NOMO-1 treated with DMSO at 0.1 percent for 48 hours (cell line): ENCODE measurements at regions not wholly inside any gene's neighbourhood (a gene's known extent, or its start where the extent isn't known, plus 50 kb on each side); places are given as distances from the start of the nearest gene placed in this dataset.
A peak's percentile ranks its signal among the peaks of the same experiment; 100 is the strongest.
"Not testable (repeated sequence)": the region's sequence is repeated elsewhere in the genome, so short reads cannot be mapped to it uniquely, and the experiment has no call there.

Experiments used
- DNase-seq: peaks from one replicate; lab custom pipeline; 2025; ENCODE audit not compliant: unreplicated experiment; lab: John Stamatoyannopoulos, UW

- not testable (repeated sequence) for DNase-seq
These were observed 271.9 kb downstream of the LRATD1 start for GRCh38 chr2:14904378-14904777.

- no peak for DNase-seq
These were observed 273.1 kb downstream of the LRATD1 start for GRCh38 chr2:14905571-14905970.

- peak; percentile 39 for DNase-seq
These were observed 274.6 kb downstream of the LRATD1 start for GRCh38 chr2:14907014-14907612.

GRCh38 chr2:14909795-14910194, 277.3 kb downstream of the LRATD1 start:
- DNase-seq = no peak

- no peak for DNase-seq
These were observed 278.1 kb downstream of the LRATD1 start for GRCh38 chr2:14910654-14911053.

GRCh38 chr2:14915983-14916382, 283.5 kb downstream of the LRATD1 start:
- no peak for DNase-seq

GRCh38 chr2:14923820-14924580, 291.5 kb downstream of the LRATD1 start:
- DNase-seq = no peak

GRCh38 chr2:14925471-14925870, 293.0 kb downstream of the LRATD1 start:
- DNase-seq = no peak

GRCh38 chr2:14927021-14927564, 294.6 kb downstream of the LRATD1 start:
- no peak for DNase-seq

GRCh38 chr2:14928056-14928455, 295.5 kb downstream of the LRATD1 start:
- DNase-seq = no peak

- no peak for DNase-seq
These were observed 297.9 kb downstream of the LRATD1 start for GRCh38 chr2:14930441-14930840.

- no peak for DNase-seq
These were observed 299.8 kb downstream of the LRATD1 start for GRCh38 chr2:14932285-14932684.

GRCh38 chr2:14933753-14934152, 301.2 kb downstream of the LRATD1 start:
- DNase-seq = no peak

- no peak for DNase-seq
These were observed 303.9 kb downstream of the LRATD1 start for GRCh38 chr2:14936426-14936825.

GRCh38 chr2:14937336-14937735, 304.8 kb downstream of the LRATD1 start:
- no peak for DNase-seq

- no peak for DNase-seq
These were observed 308.7 kb downstream of the LRATD1 start for GRCh38 chr2:14941151-14941631.

GRCh38 chr2:14942987-14943386, 310.5 kb downstream of the LRATD1 start:
- no peak for DNase-seq

- DNase-seq = no peak
These were observed 312.2 kb downstream of the LRATD1 start for GRCh38 chr2:14944562-14945346.

GRCh38 chr2:14951569-14952285, 319.2 kb downstream of the LRATD1 start:
- DNase-seq = no peak

GRCh38 chr2:14952400-14952963, 320.0 kb downstream of the LRATD1 start:
- DNase-seq = no peak
